ENCODE measurements at regions not wholly inside any gene's neighbourhood (a gene's known extent, or its start where the extent isn't known, plus 50 kb on each side); places are given as distances from the start of the nearest gene placed in this dataset.

GRCh38 chr15:39438260-39438659, 142.6 kb upstream of the THBS1 start:
- DNase-seq (ENCODE audit: low read depth) = no peak
- H3K4me3 ChIP-seq (ENCODE audit: control insufficient read depth, low read depth, low read length) = no peak overlapping the region
- TF ChIP-seq, protein P1, sequence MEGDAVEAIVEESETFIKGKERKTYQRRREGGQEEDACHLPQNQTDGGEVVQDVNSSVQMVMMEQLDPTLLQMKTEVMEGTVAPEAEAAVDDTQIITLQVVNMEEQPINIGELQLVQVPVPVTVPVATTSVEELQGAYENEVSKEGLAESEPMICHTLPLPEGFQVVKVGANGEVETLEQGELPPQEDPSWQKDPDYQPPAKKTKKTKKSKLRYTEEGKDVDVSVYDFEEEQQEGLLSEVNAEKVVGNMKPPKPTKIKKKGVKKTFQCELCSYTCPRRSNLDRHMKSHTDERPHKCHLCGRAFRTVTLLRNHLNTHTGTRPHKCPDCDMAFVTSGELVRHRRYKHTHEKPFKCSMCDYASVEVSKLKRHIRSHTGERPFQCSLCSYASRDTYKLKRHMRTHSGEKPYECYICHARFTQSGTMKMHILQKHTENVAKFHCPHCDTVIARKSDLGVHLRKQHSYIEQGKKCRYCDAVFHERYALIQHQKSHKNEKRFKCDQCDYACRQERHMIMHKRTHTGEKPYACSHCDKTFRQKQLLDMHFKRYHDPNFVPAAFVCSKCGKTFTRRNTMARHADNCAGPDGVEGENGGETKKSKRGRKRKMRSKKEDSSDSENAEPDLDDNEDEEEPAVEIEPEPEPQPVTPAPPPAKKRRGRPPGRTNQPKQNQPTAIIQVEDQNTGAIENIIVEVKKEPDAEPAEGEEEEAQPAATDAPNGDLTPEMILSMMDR (IDR thresholded peaks at IDR 0.05; ENCODE audit: control insufficient read depth, insufficient read depth, low read depth, low read length, missing control alignments) = no peak

DNA sequence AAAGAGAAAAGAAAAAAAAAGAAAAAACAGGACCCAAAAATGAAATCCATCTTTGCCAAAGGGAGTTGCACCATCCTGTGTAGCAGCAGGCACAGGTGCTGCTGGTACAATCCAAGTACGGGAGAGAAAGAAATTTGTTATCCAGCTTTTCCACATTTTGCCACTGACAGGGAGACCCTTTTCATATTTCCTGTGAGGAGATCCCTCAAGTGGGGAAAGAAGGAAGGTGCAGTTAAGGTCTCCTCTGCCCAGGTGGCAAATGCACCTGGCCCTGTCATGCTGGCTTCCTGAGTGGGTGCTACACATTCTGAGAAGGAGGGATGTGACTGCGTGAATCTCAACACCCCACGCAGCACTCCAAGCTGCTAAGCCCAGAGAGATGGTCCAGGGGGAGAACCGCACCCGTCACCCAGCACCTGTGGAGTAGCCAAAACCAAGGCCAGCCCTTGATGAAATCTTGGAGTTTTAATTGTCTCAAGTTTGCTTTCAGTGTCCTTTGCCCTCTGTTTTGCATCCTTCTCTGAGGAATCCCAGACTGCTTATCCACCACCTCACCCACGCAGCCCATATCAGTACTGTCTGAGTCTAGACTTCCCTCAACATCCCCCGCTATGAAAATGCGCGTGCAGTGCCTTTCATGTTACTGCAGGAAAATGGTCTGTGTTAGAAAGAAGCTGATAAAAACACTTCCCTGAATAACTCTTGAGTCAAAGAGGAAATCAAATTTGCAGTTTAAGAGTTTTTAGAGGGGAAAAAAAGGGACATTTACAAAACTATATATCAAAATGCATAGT, 141.9 kb upstream of the THBS1 start:
- DNase-seq (ENCODE audit: low read depth) = no peak
- H3K4me3 ChIP-seq (ENCODE audit: control insufficient read depth, low read depth, low read length) = no peak overlapping the region
- TF ChIP-seq, protein P1 (IDR thresholded peaks at IDR 0.05; ENCODE audit: control insufficient read depth, insufficient read depth, low read depth, low read length, missing control alignments) = peak; percentile 2

DNA sequence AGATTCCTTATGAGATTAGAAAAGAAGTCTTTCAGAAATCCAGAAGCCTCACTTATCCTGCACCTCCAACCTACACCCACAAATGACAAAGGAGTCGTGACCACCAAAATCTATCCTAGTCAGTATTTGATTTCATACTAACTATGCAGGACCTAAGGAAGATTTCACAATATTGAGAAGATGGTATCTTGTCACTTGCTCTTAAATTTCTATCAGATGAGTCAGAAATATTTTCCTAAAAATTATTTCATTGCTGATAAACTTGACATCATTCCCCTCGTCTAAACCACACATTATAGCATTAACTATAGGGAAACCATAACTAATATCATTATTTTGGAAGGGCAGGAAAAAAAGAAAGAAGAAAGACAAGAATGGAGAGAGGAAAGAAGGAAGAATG, 138.0 kb upstream of the THBS1 start:
- no peak for DNase-seq (ENCODE audit: low read depth)
- TF ChIP-seq, protein P1 (IDR thresholded peaks at IDR 0.05; ENCODE audit: control insufficient read depth, insufficient read depth, low read depth, low read length, missing control alignments) = no peak
- no peak overlapping the region for H3K4me3 ChIP-seq (ENCODE audit: control insufficient read depth, low read depth, low read length)

DNA sequence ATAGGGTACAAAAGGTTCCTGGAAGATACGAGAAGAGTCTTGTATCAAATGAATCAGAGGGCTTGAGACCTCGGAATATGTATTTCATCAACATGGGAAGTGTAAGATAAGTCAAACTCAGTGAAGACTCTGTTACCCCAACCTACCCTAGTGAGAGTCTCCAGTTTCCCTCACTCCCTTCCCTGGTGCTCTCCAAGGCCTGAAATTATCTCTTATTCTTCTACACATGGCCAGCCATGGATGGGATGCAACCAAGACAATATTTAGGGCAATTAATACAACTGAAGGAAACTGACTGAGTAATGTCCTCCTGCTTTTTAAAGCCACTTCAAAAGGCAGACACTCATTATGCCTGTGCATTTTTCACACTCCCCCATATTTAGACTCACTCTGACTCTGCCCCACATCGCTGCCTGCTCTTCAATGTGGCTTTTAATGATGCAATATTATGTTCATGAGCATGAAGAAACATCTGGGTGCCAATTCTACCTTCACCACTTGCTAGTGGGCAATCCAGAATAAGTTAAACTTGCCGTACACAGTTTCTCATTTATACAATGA, 137.1 kb upstream of the THBS1 start:
- DNase-seq (ENCODE audit: low read depth) = no peak
- no peak overlapping the region for H3K4me3 ChIP-seq (ENCODE audit: control insufficient read depth, low read depth, low read length)
- TF ChIP-seq, protein P1 (IDR thresholded peaks at IDR 0.05; ENCODE audit: control insufficient read depth, insufficient read depth, low read depth, low read length, missing control alignments) = no peak

DNA sequence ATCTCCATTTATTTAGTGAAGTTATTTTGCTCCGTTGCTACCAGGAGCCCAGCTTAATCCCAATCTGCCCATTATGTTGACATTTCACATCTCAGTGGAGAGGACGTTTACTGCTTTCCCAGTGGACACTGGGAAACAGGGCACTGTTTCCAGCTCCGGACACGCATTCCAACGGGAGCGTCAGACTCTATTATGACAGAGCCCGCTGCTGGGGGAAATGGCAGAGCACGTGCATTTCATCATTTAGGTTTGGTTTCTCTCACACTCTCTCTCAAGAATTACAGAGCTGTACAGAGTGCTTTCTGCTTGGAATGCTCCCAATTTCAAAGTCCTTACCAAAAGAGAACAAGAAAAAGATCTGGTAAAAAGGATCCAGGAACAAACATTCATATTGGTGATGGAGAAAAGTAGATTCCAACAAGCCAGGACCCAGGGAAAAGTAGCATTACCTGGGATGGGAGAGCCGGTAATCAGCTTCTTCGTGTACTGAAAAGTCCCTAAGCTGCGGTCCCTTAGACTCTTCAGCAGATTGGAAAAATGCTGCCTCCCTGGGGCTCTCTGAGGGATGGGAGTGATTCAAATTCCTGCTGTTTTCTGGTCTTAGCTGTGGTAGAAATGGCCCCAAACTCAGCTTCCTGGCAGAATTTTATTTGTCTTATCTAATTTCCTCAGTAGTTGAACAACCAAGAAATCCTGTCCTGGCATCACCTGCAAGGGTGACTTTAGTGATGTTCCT, 136.0 kb upstream of the THBS1 start:
- no peak overlapping the region for H3K4me3 ChIP-seq (ENCODE audit: control insufficient read depth, low read depth, low read length)
- TF ChIP-seq, protein P1 (IDR thresholded peaks at IDR 0.05; ENCODE audit: control insufficient read depth, insufficient read depth, low read depth, low read length, missing control alignments) = no peak
- no peak for DNase-seq (ENCODE audit: low read depth)

- TF ChIP-seq, protein P1 (IDR thresholded peaks at IDR 0.05; ENCODE audit: control insufficient read depth, insufficient read depth, low read depth, low read length, missing control alignments) = no peak
- no peak overlapping the region for H3K4me3 ChIP-seq (ENCODE audit: control insufficient read depth, low read depth, low read length)
- no peak for DNase-seq (ENCODE audit: low read depth)
Observed at GRCh38 chr15:39445931-39446330, 134.9 kb upstream of the THBS1 start.

Measured in AG09309 (cell line).